OCI-LY7 (cell line): ENCODE measurements at regions not wholly inside any gene's neighbourhood (a gene's known extent, or its start where the extent isn't known, plus 50 kb on each side); places are given as distances from the start of the nearest gene placed in this dataset.

Source experiments
- EZH2phosphoT487 ChIP-seq: fragments of 200-600 bp; sonication (generic); IDR thresholded peaks from 2 replicates; pipeline ENCODE4 v1.6.1; 2018; ENCODE audit warnings: low read depth, borderline replicate concordance, mild to moderate bottlenecking, mixed run types, antibody characterized with exemption, low read length, moderate library complexity, mixed read lengths
- TF ChIP-seq, protein P1 (sequence below): fragments of 200-600 bp; sonication (generic); conservative IDR thresholded peaks from 2 replicates; pipeline ENCODE4 v1.5.1; 2014; ENCODE audit warnings: mild to moderate bottlenecking, antibody characterized with exemption, low read length, moderate library complexity, mixed read lengths

GRCh38 chr3:74469151-74469550, 145.3 kb downstream of the CNTN3 start:
- TF ChIP-seq, protein P1, sequence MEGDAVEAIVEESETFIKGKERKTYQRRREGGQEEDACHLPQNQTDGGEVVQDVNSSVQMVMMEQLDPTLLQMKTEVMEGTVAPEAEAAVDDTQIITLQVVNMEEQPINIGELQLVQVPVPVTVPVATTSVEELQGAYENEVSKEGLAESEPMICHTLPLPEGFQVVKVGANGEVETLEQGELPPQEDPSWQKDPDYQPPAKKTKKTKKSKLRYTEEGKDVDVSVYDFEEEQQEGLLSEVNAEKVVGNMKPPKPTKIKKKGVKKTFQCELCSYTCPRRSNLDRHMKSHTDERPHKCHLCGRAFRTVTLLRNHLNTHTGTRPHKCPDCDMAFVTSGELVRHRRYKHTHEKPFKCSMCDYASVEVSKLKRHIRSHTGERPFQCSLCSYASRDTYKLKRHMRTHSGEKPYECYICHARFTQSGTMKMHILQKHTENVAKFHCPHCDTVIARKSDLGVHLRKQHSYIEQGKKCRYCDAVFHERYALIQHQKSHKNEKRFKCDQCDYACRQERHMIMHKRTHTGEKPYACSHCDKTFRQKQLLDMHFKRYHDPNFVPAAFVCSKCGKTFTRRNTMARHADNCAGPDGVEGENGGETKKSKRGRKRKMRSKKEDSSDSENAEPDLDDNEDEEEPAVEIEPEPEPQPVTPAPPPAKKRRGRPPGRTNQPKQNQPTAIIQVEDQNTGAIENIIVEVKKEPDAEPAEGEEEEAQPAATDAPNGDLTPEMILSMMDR: no peak
- no peak for TF ChIP-seq EZH2phosphoT487
